Activated T-cell treated with anti-CD3 and anti-CD28 coated beads, Interleukin-2, amount 50 U/mL, for 1 hour (primary cell): ENCODE measurements at regions not wholly inside any gene's neighbourhood (a gene's known extent, or its start where the extent isn't known, plus 50 kb on each side); places are given as distances from the start of the nearest gene placed in this dataset.
"Not testable (repeated sequence)": the region's sequence is repeated elsewhere in the genome, so short reads cannot be mapped to it uniquely, and the experiment has no call there.

Experiments
- DNase-seq: peaks from one replicate; pipeline ENCODE4 v3.0.0-alpha.2; 2020

GRCh38 chr13:44131069-44131614, 242.5 kb upstream of the SERP2 start:
- no peak for DNase-seq

DNA sequence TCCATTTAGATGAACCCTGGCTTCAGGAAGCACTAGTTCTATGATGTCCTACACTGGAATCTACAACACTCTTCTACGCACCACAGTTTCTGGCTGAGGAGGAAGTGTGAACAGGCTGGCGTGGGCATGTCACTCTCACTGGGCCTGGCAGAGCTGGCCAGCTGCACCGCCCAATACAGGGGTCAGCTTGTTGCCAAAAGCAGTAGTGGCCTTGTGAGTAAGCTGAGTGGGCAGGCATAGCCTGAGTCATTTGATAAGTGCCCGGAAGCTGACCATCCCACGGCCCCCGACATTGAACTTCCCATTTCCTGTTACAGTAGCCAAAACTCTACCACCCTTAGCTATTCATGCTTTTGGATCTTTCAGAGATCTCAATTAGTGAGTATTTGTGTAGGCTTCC, 240.9 kb upstream of the SERP2 start:
- no peak for DNase-seq

DNA sequence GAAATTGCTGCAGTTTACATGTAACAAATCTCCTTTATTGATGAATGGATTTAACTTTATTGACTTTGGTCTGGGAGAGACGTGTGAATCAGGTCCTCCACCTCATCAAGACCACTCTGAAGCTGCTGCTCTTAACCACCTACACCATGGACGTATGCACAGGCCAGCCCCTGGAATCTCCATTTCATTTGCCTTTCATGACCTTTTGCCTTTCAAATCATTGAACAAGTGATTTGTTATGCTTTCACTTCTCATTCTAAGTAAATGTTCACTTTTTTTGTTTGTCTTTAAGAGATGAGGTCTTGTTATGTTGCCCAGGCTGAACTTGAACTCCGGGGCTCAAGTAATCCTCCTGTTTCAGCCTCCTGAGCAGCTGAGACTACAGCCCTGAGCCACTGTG, 240.0 kb upstream of the SERP2 start:
- DNase-seq: no peak

DNA sequence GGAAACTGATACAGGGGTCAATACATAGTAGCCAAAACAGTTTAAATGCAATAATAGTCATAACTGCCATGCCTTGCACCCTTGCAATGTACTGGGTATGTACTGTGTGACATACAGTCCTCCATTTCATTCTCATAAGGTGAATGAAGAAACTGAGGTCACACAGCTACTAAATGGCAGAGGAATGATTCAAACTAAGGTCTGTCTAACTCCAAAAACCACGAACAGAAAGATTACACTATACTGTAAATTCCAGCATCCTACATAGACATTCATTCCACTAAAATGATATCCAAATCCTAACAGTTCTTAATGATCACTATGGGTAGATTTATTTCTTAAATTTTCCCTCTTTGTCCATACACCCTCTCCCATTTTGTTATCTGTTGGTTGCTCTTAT, 238.1 kb upstream of the SERP2 start:
- no peak for DNase-seq

DNA sequence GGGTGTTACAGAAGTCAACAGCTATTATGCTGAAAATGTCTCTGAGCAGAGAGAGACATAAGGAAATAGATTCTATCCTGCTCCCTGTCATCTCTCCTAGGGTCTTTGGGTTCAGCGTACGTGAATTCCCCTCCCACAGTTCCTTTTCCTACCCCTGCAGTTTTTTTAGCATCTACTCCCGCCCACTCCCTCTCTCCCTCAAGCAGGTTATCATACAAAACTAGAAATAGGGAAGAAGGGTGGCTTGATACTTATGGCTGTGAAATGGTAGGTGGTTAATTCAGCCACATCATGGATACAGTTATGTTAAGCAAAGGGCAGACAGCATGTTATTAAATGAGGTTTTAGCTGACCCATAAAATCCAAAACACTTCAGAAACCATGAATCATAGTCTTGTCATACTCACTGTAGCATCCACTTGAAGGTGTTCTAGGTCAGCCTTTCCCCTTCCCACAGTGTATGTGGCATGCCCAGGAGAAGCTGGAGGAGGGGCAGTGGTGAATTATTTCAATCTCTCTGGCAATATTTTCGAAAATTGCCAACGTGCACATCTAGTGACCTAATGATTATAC, 236.8 kb upstream of the SERP2 start:
- DNase-seq: no peak

GRCh38 chr13:44137466-44137865, 236.2 kb upstream of the SERP2 start:
- no peak for DNase-seq

DNA sequence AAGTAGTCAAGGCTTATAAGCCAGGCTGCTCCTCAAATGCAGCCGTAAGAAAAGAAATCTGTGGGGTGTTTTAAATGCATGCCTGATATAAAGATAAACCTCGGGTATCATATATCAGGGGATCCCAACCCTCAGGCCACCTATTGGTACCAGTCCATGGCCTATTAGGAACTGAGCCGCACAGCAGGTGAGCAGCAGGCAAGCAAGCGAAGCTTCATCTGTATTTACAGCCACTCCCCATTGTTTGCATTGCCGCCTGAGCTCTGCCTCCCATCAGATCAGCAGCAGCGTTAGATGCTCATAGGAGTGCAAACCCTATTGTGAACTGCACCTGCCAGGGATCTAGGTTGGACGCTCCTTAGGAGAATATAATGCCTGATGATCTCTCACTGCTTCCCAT, 233.5 kb upstream of the SERP2 start:
- no peak for DNase-seq

- no peak for DNase-seq
These were observed 232.5 kb upstream of the SERP2 start for GRCh38 chr13:44140888-44141724.

DNA sequence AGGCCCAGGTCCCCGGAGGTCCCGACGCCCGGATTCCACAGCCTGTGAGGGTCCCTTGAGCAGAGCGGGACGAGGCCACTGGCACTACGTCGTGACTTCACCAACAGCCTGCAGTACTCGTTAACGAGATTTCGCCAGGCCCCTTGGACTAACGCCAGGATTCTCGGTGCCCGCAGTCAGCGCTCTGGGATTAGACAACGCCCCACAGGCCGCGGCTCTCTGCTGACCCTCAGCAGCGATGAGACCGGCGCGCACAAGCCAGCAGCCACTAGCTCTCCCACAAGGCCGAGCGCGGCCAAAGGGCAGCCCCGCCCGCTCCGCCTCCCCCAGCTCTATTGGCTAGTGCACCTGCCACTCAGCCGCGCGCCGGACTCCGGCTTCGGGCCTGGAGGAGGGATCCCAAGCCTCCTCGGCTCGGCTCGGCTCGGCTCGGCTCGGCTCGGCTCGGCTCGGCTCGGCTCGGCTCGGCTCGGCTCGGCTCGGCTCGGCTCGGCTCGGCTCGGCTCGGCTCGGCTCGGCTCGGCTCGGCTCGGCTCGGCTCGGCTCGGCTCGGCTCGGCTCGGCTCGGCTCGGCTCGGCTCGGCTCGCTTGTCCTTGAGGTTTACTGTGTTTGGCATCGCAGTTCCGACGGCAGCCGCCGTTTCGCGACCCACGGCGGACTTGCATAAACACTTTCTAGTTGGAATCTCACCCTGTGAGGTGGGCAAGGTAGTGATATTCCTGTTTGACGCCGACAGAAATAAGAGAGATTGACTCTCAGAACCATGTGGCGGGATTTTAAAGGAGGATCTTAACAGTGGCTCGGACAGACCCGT, 231.7 kb upstream of the SERP2 start:
- peak; percentile 94 for DNase-seq

DNA sequence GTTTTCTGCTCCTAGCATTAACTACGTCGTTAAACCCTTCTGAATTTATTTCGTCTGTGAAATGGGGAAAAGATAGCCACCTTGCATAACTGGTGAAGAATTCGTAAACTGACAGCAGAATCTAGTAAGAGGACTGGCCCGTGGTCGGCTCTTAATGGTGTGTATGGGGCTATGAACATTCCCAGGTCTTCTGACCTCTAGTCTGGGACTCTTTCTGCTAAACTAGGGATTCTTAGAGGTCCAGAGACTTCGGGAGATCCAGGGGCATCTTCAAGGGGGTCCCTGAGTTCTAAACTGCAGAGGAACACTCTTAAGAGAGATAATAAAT, 231.1 kb upstream of the SERP2 start:
- DNase-seq: no peak

DNA sequence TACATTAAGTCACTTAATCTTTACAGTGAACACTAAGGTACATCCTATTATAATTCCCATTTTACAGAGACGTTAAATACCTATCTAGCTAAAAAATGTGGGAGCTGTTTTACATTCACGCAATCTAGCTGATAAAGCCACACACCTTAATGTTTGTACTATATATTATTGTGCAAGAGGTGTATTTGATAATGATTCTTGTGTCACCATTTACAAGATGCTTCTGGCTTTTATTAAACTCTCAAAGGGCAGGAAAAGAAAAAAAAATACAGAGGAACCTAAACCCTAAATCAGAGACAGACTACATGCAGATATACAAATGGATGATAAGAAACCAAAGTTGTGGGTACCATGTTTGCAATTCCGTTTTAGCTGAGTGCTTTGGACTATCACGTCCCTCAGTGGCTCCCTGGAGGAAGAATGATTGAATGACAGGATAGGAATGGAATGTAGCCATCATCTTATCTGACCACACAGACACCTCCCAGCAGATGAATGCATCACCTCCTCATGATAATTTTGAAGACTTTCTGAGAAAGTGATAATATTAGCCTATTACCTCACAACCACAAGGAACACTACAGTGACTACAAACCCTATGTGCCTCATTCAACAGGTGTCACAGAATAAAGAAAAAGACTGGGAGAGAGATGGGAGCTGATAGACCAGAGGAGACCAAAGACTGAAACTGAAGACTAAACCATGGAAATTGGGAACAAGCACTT, 230.5 kb upstream of the SERP2 start:
- DNase-seq: no peak

- DNase-seq: no peak
These were observed 227.5 kb upstream of the SERP2 start for GRCh38 chr13:44146138-44146537.

DNA sequence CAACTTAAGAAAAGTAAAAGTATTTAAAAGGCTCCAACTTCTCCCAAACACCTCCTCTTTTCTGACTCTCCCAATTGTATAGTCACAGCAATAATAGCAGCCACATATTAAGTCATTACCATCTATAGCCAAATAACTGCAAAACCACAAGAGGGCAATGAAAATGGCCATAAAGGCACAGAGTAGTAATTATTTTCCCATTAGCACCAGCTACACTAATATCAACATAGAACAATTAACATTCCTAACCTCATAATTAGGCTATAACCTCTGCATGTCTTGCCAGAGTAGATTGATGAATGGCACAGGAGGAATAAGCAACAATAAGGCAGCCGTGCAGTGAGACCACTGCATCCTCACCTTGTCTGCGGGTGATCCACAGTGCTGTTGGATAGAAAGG, 226.4 kb upstream of the SERP2 start:
- no peak for DNase-seq

DNA sequence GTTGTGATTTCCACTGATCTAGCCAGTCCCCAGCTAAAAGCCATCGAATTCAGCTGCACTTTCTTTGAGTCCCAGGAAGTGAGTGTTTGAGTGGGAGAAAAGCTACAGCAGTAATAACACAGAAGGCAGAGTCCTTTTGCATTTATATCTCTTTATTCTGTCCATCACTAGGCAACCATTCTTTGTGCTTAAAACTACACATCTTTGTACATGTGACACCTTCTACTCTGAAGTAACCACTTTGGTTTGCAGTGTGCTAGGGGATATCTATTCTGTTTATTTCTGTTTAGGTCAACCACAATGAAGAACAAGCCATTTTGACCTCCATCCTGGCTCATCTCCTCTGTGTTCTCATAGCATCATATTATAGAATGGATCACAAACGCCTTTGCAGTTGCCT, 226.0 kb upstream of the SERP2 start:
- no peak for DNase-seq

- DNase-seq: no peak
These were observed 225.3 kb upstream of the SERP2 start for GRCh38 chr13:44148159-44148914.

GRCh38 chr13:44149231-44149630, 224.4 kb upstream of the SERP2 start:
- DNase-seq: not testable (repeated sequence)

DNA sequence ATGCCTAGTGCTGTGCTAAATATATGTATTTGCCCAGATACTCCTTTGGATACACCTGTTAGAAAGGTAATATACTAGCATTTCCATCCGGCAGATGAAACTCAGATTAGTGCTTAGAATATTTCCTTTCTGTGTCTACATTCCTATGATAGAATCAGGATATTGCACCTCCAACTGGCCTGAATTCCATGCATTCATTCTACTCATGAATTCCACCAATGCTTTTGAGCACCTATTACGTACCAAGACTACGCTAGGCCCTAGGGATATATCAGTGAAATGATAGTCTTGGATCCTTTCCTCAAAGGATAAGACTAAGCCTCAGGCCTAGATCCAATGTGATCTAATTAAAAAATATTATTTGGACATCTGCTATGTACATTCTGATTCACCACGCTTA, 223.8 kb upstream of the SERP2 start:
- no peak for DNase-seq

- no peak for DNase-seq
These were observed 222.2 kb upstream of the SERP2 start for GRCh38 chr13:44151474-44151873.

- no peak for DNase-seq
These were observed 220.1 kb upstream of the SERP2 start for GRCh38 chr13:44153496-44153895.

GRCh38 chr13:44155422-44156293, 218.0 kb upstream of the SERP2 start:
- DNase-seq: no peak

- no peak for DNase-seq
These were observed 217.3 kb upstream of the SERP2 start for GRCh38 chr13:44156294-44156658.
